Peyer's patch (tissue), 4 donors: ENCODE measurements at regions not wholly inside any gene's neighbourhood (a gene's known extent, or its start where the extent isn't known, plus 50 kb on each side); places are given as distances from the start of the nearest gene placed in this dataset.
"Not testable (repeated sequence)": the region's sequence is repeated elsewhere in the genome, so short reads cannot be mapped to it uniquely, and the experiment has no call there.

Source experiments
- POLR2A ChIP-seq, 2 donors: fragments of 450-650 bp; IDR thresholded peaks; one replicate each; pipeline ENCODE4 v1.5.1; 2017; ENCODE audit warnings: antibody characterized with exemption in 2 of 2, mild to moderate bottlenecking in 2 of 2, moderate library complexity in 2 of 2
- TF ChIP-seq, protein P1 (sequence below), 6 experiments: fragments of 450-650 bp in 4 of 6; fragments of 200-600 bp in 2 of 6; sonication (generic) in 1 of 6; IDR thresholded peaks; one replicate each; pipeline ENCODE4 v1.5.1; 2017 to 2019; ENCODE audit warnings: antibody characterized with exemption in 6 of 6, mild to moderate bottlenecking in 3 of 6, moderate library complexity in 1 of 6

- not testable (repeated sequence) for TF ChIP-seq POLR2A (IDR thresholded peaks at IDR 0.05)
- TF ChIP-seq, protein P1, sequence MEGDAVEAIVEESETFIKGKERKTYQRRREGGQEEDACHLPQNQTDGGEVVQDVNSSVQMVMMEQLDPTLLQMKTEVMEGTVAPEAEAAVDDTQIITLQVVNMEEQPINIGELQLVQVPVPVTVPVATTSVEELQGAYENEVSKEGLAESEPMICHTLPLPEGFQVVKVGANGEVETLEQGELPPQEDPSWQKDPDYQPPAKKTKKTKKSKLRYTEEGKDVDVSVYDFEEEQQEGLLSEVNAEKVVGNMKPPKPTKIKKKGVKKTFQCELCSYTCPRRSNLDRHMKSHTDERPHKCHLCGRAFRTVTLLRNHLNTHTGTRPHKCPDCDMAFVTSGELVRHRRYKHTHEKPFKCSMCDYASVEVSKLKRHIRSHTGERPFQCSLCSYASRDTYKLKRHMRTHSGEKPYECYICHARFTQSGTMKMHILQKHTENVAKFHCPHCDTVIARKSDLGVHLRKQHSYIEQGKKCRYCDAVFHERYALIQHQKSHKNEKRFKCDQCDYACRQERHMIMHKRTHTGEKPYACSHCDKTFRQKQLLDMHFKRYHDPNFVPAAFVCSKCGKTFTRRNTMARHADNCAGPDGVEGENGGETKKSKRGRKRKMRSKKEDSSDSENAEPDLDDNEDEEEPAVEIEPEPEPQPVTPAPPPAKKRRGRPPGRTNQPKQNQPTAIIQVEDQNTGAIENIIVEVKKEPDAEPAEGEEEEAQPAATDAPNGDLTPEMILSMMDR (IDR thresholded peaks at IDR 0.05), result not testable (repeated sequence)
Observed at GRCh38 chr1:221967538-221967937, 225.6 kb upstream of the DUSP10 start.
